ENCODE measurements at regions not wholly inside any gene's neighbourhood (a gene's known extent, or its start where the extent isn't known, plus 50 kb on each side); places are given as distances from the start of the nearest gene placed in this dataset.

- TF ChIP-seq REXO4 (CRISPR knock-in tag; IDR thresholded peaks at IDR 0.05; ENCODE audit: borderline replicate concordance) (no peak), ZNF619 (CRISPR knock-in tag; IDR thresholded peaks at IDR 0.05) (no peak), SMARCC2 (IDR thresholded peaks at IDR 0.05) (no peak), ZNF350 (CRISPR knock-in tag; IDR thresholded peaks at IDR 0.05; ENCODE audit: borderline replicate concordance, low read depth) (no peak)
- TF ChIP-seq, protein P1, sequence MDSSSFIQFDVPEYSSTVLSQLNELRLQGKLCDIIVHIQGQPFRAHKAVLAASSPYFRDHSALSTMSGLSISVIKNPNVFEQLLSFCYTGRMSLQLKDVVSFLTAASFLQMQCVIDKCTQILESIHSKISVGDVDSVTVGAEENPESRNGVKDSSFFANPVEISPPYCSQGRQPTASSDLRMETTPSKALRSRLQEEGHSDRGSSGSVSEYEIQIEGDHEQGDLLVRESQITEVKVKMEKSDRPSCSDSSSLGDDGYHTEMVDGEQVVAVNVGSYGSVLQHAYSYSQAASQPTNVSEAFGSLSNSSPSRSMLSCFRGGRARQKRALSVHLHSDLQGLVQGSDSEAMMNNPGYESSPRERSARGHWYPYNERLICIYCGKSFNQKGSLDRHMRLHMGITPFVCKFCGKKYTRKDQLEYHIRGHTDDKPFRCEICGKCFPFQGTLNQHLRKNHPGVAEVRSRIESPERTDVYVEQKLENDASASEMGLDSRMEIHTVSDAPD (CRISPR knock-in tag; IDR thresholded peaks at IDR 0.05): no peak
- TF ChIP-seq, protein P2, sequence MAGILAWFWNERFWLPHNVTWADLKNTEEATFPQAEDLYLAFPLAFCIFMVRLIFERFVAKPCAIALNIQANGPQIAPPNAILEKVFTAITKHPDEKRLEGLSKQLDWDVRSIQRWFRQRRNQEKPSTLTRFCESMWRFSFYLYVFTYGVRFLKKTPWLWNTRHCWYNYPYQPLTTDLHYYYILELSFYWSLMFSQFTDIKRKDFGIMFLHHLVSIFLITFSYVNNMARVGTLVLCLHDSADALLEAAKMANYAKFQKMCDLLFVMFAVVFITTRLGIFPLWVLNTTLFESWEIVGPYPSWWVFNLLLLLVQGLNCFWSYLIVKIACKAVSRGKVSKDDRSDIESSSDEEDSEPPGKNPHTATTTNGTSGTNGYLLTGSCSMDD (CRISPR knock-in tag; IDR thresholded peaks at IDR 0.05): no peak
These were observed 292.0 kb downstream of the RPAP3 start (continued) for GRCh38 chr12:47413806-47414205.

GRCh38 chr12:47412601-47413236 lies 293.1 kb downstream of the RPAP3 start:
- WGBS (ENCODE audit: low lambda C conversion rate): 3% methylated on average over 3 of the region's 3 CpGs
- Histone ChIP-seq H3K79me2 (ENCODE audit: insufficient read depth, low read length) (no peaks in the 10 kb centered on the region), H3K27me3 (ENCODE audit: control insufficient read depth in 1 of 2, insufficient read depth in 2 of 2, low read length in 2 of 2) (no peaks in the 10 kb centered on the region; a peak in 1 of 5 replicates), H4K20me1 (ENCODE audit: insufficient read depth, low read length) (no peaks in the 10 kb centered on the region), H3K9ac (ENCODE audit: insufficient read depth, low read depth, low read length) (no peak overlapping the region), H2AFZ (ENCODE audit: low read length) (no peak overlapping the region), H3K4me1 (ENCODE audit: insufficient read depth, low read length) (no peaks in the 10 kb centered on the region), H3K36me3 (replicated peaks in 1 of 2; ENCODE audit: control insufficient read depth in 1 of 2, insufficient read depth in 2 of 2, low read length in 2 of 2) (no peaks in the 10 kb centered on the region), H3K9me3 (ENCODE audit: low read length) (no peaks in the 10 kb centered on the region), H3K4me3 (replicated peaks in 1 of 3; ENCODE audit: insufficient read depth in 1 of 3, low read depth in 2 of 3, low read length in 3 of 3) (no peak overlapping the region), H3K4me2 (ENCODE audit: low read depth, low read length) (no peak overlapping the region), H3K27ac (ENCODE audit: extremely low read length, insufficient read depth, low read length) (no peak overlapping the region)
- ChIA-PET CTCF (ENCODE audit: low intra/inter-chr PET ratio, low total read pairs) (no interaction called here), POLR2A (no interaction called here)
- intact Hi-C loops (cut with micrococcal nuclease; ENCODE audit: unreplicated experiment) (no loop called here), in situ Hi-C loops (cut with HindIII; ENCODE audit: extremely low pct_ligation_motif_present, low pct_unique_long_range_greater_than_20kb) (no loop called here)
- FAIRE-seq: no peak
- no TSS peak for BruUV-seq (replicated peaks)
- no peak for ATAC-seq
- no peak for DNase-seq (ENCODE audit: low spot score)
- TF ChIP-seq BCLAF1 (IDR thresholded peaks at IDR 0.05) (no peak), ZBED4 (CRISPR knock-in tag; IDR thresholded peaks at IDR 0.05; ENCODE audit: borderline replicate concordance) (no peak), ZNF652 (CRISPR knock-in tag; IDR thresholded peaks at IDR 0.05; ENCODE audit: borderline replicate concordance, low read depth) (no peak), ZNF484 (CRISPR knock-in tag; IDR thresholded peaks at IDR 0.05; ENCODE audit: borderline replicate concordance, low read depth) (no peak), KAT2B (IDR thresholded peaks at IDR 0.05; ENCODE audit: borderline replicate concordance, low read depth, low read length) (no peak), MEIS2 (CRISPR knock-in tag; IDR thresholded peaks at IDR 0.05) (no peak), DPF2 (CRISPR knock-in tag; IDR thresholded peaks at IDR 0.05; ENCODE audit: borderline replicate concordance, low read depth) (no peak)

Measured in HepG2 (cell line).